H1 (cell line): ENCODE measurements at regions not wholly inside any gene's neighbourhood (a gene's known extent, or its start where the extent isn't known, plus 50 kb on each side); places are given as distances from the start of the nearest gene placed in this dataset.

Experiments
- CTCF ChIA-PET: fragments of 300-600 bp; sonication (Branson Sonifier 250); formaldehyde crosslinking; loops from one replicate; lab custom pipeline; 2021; ENCODE audit not compliant: partially characterized antibody; lab: Charles Lee
- POLR2A ChIA-PET: fragments of 300-600 bp; sonication (Branson Sonifier 250); formaldehyde crosslinking; loops from one replicate; lab custom pipeline; 2021; ENCODE audit warnings: inconsistent platforms; ENCODE audit not compliant: partially characterized antibody; lab: Charles Lee
- DNase-seq, 2 experiments: peaks; one replicate each; pipeline versions ENCODE4 v3.0.0 to v3.0.0-alpha.2; 2010 to 2022; ENCODE audit warnings: low spot score in 2 of 2, low read depth in 1 of 2, mixed read lengths in 1 of 2
- FAIRE-seq: peaks from 2 replicates; lab custom pipeline; 2011; peaks lifted over from hg19 to GRCh38; lab: Jason Lieb, UNC
- H2AFZ ChIP-seq: 2 replicates; pipeline ENCODE4 v1.8.1; 2012; ENCODE audit warnings: low read length, inconsistent platforms
- H2AK5ac ChIP-seq: 2 replicates; pipeline ENCODE4 v1.6.1; 2013; ENCODE audit warnings: low read depth, low read length
- H2BK120ac ChIP-seq: replicated peaks from 2 replicates; pipeline ENCODE3; 2013; ENCODE audit warnings: low read depth, low read length, inconsistent platforms
- H2BK12ac ChIP-seq: 2 replicates; pipeline ENCODE4 v1.6.1; 2013; ENCODE audit warnings: low read depth, low read length
- H2BK15ac ChIP-seq: 2 replicates; pipeline ENCODE4 v1.6.1; 2013; ENCODE audit warnings: low read length
- H2BK20ac ChIP-seq: 2 replicates; pipeline ENCODE4 v1.6.1; 2013; ENCODE audit warnings: low read length
- H2BK5ac ChIP-seq: 2 replicates; pipeline ENCODE4 v1.6.1; 2013; ENCODE audit warnings: low read depth, low read length
- H3K14ac ChIP-seq: 2 replicates; pipeline ENCODE4 v1.6.1; 2013; ENCODE audit warnings: inconsistent platforms; ENCODE audit not compliant: insufficient read length
- H3K18ac ChIP-seq: 2 replicates; pipeline ENCODE4 v1.6.1; 2013; ENCODE audit warnings: low read length; ENCODE audit errors: extremely low read depth
- H3K23ac ChIP-seq: 2 replicates; pipeline ENCODE4 v1.6.1; 2013; ENCODE audit warnings: inconsistent platforms; ENCODE audit not compliant: insufficient read length
- H3K23me2 ChIP-seq: 2 replicates; pipeline ENCODE4 v1.6.1; 2013; ENCODE audit warnings: low read depth, low read length
- H3K27ac ChIP-seq: 2 replicates; pipeline ENCODE4 v1.6.1; 2011; ENCODE audit warnings: low read depth, low read length, inconsistent platforms
- H3K27me3 ChIP-seq, 4 experiments: replicated peaks in 1 of 4; 1 replicate in 1 of 4; 2 replicates in 3 of 4; pipeline versions ENCODE4 v1.6.1 to v1.8.1; 2011 to 2013; ENCODE audit warnings: low read length in 3 of 4, mild to moderate bottlenecking in 3 of 4, inconsistent platforms in 2 of 4, mixed read lengths in 2 of 4, moderate library complexity in 1 of 4; ENCODE audit not compliant: control insufficient read depth in 3 of 4, insufficient read depth in 3 of 4; ENCODE audit errors: extremely low read depth in 1 of 4
- H3K36me3 ChIP-seq, 4 experiments: 2 replicates each; pipeline versions ENCODE4 v1.6.1 to v1.8.1; 2011 to 2013; ENCODE audit warnings: mild to moderate bottlenecking in 4 of 4, low read length in 3 of 4, moderate library complexity in 2 of 4, control low read depth in 1 of 4, inconsistent platforms in 1 of 4; ENCODE audit not compliant: insufficient read depth in 4 of 4, control insufficient read depth in 2 of 4
- H3K4ac ChIP-seq: replicated peaks from 2 replicates; pipeline ENCODE3; 2013; ENCODE audit warnings: low read length, low read depth, mixed read lengths, inconsistent platforms; ENCODE audit not compliant: insufficient read length
- H3K4me1 ChIP-seq, 4 experiments: replicated peaks in 1 of 4; 1 replicate in 1 of 4; 2 replicates in 3 of 4; pipeline versions ENCODE4 v1.6.1 to v1.8.1; 2011 to 2013; ENCODE audit warnings: low read length in 3 of 4, inconsistent platforms in 2 of 4, mixed read lengths in 1 of 4; ENCODE audit not compliant: insufficient read depth in 4 of 4, control insufficient read depth in 3 of 4
- H3K4me2 ChIP-seq, 2 experiments: 2 replicates each; pipeline versions ENCODE4 v1.6.1 to v1.8.1; 2011 to 2013; ENCODE audit warnings: low read depth in 2 of 2, low read length in 2 of 2, control low read depth in 1 of 2, inconsistent platforms in 1 of 2, mild to moderate bottlenecking in 1 of 2; ENCODE audit not compliant: insufficient read depth in 1 of 2
- H3K4me3 ChIP-seq, 4 experiments: fragments of 200-600, 300-600 bp in 1 of 4; sonication (generic), shearing (Covaris generic), sonication (Bioruptor Twin) in 1 of 4; 2 replicates each; pipeline versions ENCODE4 v1.5.1 to v1.8.1; 2011 to 2016; ENCODE audit warnings: low read length in 4 of 4, low read depth in 3 of 4, control low read depth in 2 of 4, inconsistent platforms in 2 of 4, mild to moderate bottlenecking in 2 of 4, mixed read lengths in 1 of 4, moderate library complexity in 1 of 4; ENCODE audit not compliant: insufficient read depth in 2 of 4; ENCODE audit errors: extremely low read depth in 1 of 4
- H3K56ac ChIP-seq: replicated peaks from 2 replicates; pipeline ENCODE3; 2013; ENCODE audit warnings: low read depth, mild to moderate bottlenecking, mixed read lengths, low read length, inconsistent platforms; ENCODE audit not compliant: insufficient read length
- H3K79me1 ChIP-seq: 2 replicates; pipeline ENCODE4 v1.6.1; 2013; ENCODE audit warnings: low read depth, low read length, control low read depth
- H3K79me2 ChIP-seq, 2 experiments: 2 replicates each; pipeline versions ENCODE4 v1.6.1 to v1.8.1; 2012 to 2013; ENCODE audit warnings: low read length in 2 of 2, mild to moderate bottlenecking in 2 of 2, inconsistent platforms in 1 of 2; ENCODE audit not compliant: insufficient read depth in 2 of 2, control insufficient read depth in 1 of 2
- H3K9ac ChIP-seq, 4 experiments: replicated peaks in 1 of 4; 1 replicate in 1 of 4; 2 replicates in 3 of 4; pipeline versions ENCODE4 v1.6.1 to v1.8.1; 2011 to 2013; ENCODE audit warnings: low read depth in 3 of 4, low read length in 3 of 4, control low read depth in 2 of 4, mild to moderate bottlenecking in 2 of 4, moderate library complexity in 2 of 4, inconsistent platforms in 1 of 4; ENCODE audit errors: extremely low read depth in 1 of 4
- H3K9me3 ChIP-seq, 2 experiments: 2 replicates each; pipeline versions ENCODE4 v1.6.1 to v1.8.1; 2012 to 2013; ENCODE audit warnings: mild to moderate bottlenecking in 2 of 2, moderate library complexity in 2 of 2, control low read depth in 1 of 2, inconsistent platforms in 1 of 2, low read depth in 1 of 2, low read length in 1 of 2, mixed read lengths in 1 of 2; ENCODE audit not compliant: insufficient read depth in 2 of 2
- H4K20me1 ChIP-seq, 2 experiments: replicated peaks in 1 of 2; 2 replicates each; pipeline versions ENCODE3 to v1.8.1; 2011 to 2013; ENCODE audit warnings: inconsistent platforms in 2 of 2, low read length in 2 of 2, mild to moderate bottlenecking in 1 of 2; ENCODE audit not compliant: insufficient read depth in 2 of 2, control insufficient read depth in 1 of 2
- H4K5ac ChIP-seq: 2 replicates; pipeline ENCODE4 v1.6.1; 2013; ENCODE audit warnings: low read length, low read depth, mixed read lengths, inconsistent platforms; ENCODE audit not compliant: insufficient read length
- H4K8ac ChIP-seq: 2 replicates; pipeline ENCODE4 v1.8.0; 2013; ENCODE audit warnings: mild to moderate bottlenecking, moderate library complexity, low read length, inconsistent platforms; ENCODE audit not compliant: insufficient read depth; ENCODE audit errors: extremely low read depth
- H4K91ac ChIP-seq: replicated peaks from 2 replicates; pipeline ENCODE3; 2013; ENCODE audit warnings: low read length, mixed read lengths, inconsistent platforms; ENCODE audit not compliant: insufficient read length
- BCL11A ChIP-seq, 2 experiments: IDR thresholded peaks; one replicate each; pipeline ENCODE4 v1.6.1; 2011; ENCODE audit warnings: low read depth in 2 of 2, low read length in 2 of 2, mild to moderate bottlenecking in 2 of 2
- POLR2AphosphoS5 ChIP-seq: IDR thresholded peaks from 2 replicates; pipeline ENCODE4 v1.6.1; 2011; ENCODE audit warnings: low read depth, low read length
- SRF ChIP-seq: IDR thresholded peaks from 2 replicates; pipeline ENCODE4 v1.6.1; 2011; ENCODE audit warnings: mild to moderate bottlenecking, low read depth, low read length, moderate library complexity
- SUZ12 ChIP-seq: fragments of 200-600 bp; sonication (generic); IDR thresholded peaks from 2 replicates; pipeline ENCODE4 v1.6.1; 2012; ENCODE audit warnings: mild to moderate bottlenecking, inconsistent platforms, low read length, moderate library complexity, mixed read lengths
- WGBS, 2 experiments: shearing (Covaris generic) in 1 of 2; methylation state at CpG; one replicate each; pipeline versions ENCODE4 v1.1.6 to v1.1.7; 2013 to 2015; ENCODE audit warnings: low lambda C conversion rate in 2 of 2, mixed read lengths in 2 of 2, inconsistent platforms in 1 of 2, low coverage in 1 of 2, missing lambda C conversion rate in 1 of 2; ENCODE audit not compliant: insufficient replicate concordance in 2 of 2, insufficient coverage in 1 of 2, insufficient read length in 1 of 2; ENCODE audit errors: extremely low coverage in 1 of 2, missing lambda C conversion rate in 1 of 2; 5-methylcytosine and 5-hydroxymethylcytosine counted together

DNA sequence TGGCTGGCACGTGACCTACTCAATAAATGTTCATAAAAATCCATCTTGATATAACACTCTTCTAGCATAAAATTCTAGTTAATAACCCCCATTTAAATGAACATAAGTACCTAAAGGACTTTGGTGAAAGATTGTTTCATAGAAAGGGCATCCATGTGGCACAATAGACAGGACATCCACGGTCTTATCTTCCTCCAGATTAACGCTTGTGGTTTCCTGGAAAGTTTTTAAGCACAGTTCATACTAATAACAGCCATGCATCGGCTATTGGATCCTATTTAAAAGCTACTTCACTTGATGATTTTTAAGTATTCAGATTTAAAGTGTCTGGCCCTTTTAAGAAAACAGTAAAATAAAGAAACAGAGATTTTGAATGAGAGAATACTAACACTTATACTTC, 288.3 kb downstream of the AHR start:
- no peaks in the 10 kb centered on the region for H3K4me1 ChIP-seq
- H2BK15ac ChIP-seq, result no peak overlapping the region
- H3K4ac ChIP-seq, result no peak overlapping the region
- H3K18ac ChIP-seq, result no peak overlapping the region
- no peaks in the 10 kb centered on the region for H3K79me2 ChIP-seq
- 94% methylated on average over 4 of the region's 4 CpGs; no CpG with 5 or more reads in 1 of the 2 experiments for WGBS, 2 experiments
- H4K8ac ChIP-seq, result no peak overlapping the region
- no peak for TF ChIP-seq SUZ12
- TF ChIP-seq POLR2AphosphoS5, result no peak
- TF ChIP-seq SRF, result no peak
- no peak for TF ChIP-seq BCL11A (IDR thresholded peaks at IDR 0.05; ENCODE audit: low read depth in 2 of 2, low read length in 2 of 2)
- H2BK5ac ChIP-seq, result no peak overlapping the region
- H3K9me3 ChIP-seq, result no peaks in the 10 kb centered on the region
- no peaks in the 10 kb centered on the region for H3K27me3 ChIP-seq
- no peak overlapping the region for H2BK20ac ChIP-seq
- no peak overlapping the region for H2BK120ac ChIP-seq
- H3K36me3 ChIP-seq, result no peaks in the 10 kb centered on the region
- no peak overlapping the region for H3K27ac ChIP-seq
- ChIA-PET POLR2A (no interaction called here), CTCF (interaction anchor here (0.8 kb wide), 1 partner anchor 11 kb away, joined by 3 read pairs; no protein-coding TSS in a partner anchor)
- no peak overlapping the region for H3K9ac ChIP-seq
- no peak overlapping the region for H3K4me2 ChIP-seq
- H2AFZ ChIP-seq, result no peak overlapping the region
- no peak overlapping the region for H4K91ac ChIP-seq
- H3K79me1 ChIP-seq, result no peaks in the 10 kb centered on the region
- no peak overlapping the region for H3K56ac ChIP-seq
- H2AK5ac ChIP-seq, result no peak overlapping the region
- no peak overlapping the region for H3K14ac ChIP-seq
- no peak for FAIRE-seq
- H4K20me1 ChIP-seq, result no peaks in the 10 kb centered on the region
- H2BK12ac ChIP-seq, result no peak overlapping the region
- H3K23me2 ChIP-seq, result no peaks in the 10 kb centered on the region; the same call in 1 of the 2 replicates
- H3K23ac ChIP-seq, result no peak overlapping the region
- DNase-seq, result no peak
- no peak overlapping the region for H4K5ac ChIP-seq
- no peak overlapping the region for H3K4me3 ChIP-seq
